ENCODE measurements at regions not wholly inside any gene's neighbourhood (a gene's known extent, or its start where the extent isn't known, plus 50 kb on each side); places are given as distances from the start of the nearest gene placed in this dataset.

GRCh38 chr5:159447116-159447515, 116.8 kb upstream of the IL12B start:
- H3K27ac ChIP-seq (ENCODE audit: low read length): no peak overlapping the region
- no peaks in the 10 kb centered on the region for H3K27me3 ChIP-seq (replicated peaks; ENCODE audit: insufficient read depth, low read length)
- no peak for DNase-seq
- H3K9ac ChIP-seq (ENCODE audit: low read length): no peak overlapping the region
- H3K4me3 ChIP-seq (ENCODE audit: low read length): no peak overlapping the region
- H3K4me1 ChIP-seq (ENCODE audit: low read length): no peaks in the 10 kb centered on the region
- TF ChIP-seq CTCF (IDR thresholded peaks at IDR 0.05; ENCODE audit: low read length) (no peak), EZH2phosphoT487 (IDR thresholded peaks at IDR 0.05; ENCODE audit: low read length) (no peak), EZH2 (optimal IDR thresholded peaks at IDR 0.05; ENCODE audit: low read depth, low read length) (no peak)
- no peak overlapping the region for H2AFZ ChIP-seq (ENCODE audit: low read length)
- no peaks in the 10 kb centered on the region for H3F3A ChIP-seq (ENCODE audit: insufficient read depth, low read length)
- H3K4me2 ChIP-seq (ENCODE audit: low read depth, low read length): no peak overlapping the region
- no peaks in the 10 kb centered on the region for H3K9me3 ChIP-seq (replicated peaks; ENCODE audit: insufficient read depth, low read length)
- no peaks in the 10 kb centered on the region for H3K79me2 ChIP-seq (ENCODE audit: low read length)
- no peaks in the 10 kb centered on the region for H3K9me2 ChIP-seq (replicated peaks; ENCODE audit: insufficient read depth, low read length)
- no peaks in the 10 kb centered on the region for H3K36me3 ChIP-seq (replicated peaks; ENCODE audit: insufficient read depth, low read length)
- no peaks in the 10 kb centered on the region for H4K20me1 ChIP-seq (ENCODE audit: insufficient read depth, low read length)

- no peak for DNase-seq
- no peaks in the 10 kb centered on the region for H3F3A ChIP-seq (ENCODE audit: insufficient read depth, low read length)
- no peaks in the 10 kb centered on the region for H3K36me3 ChIP-seq (replicated peaks; ENCODE audit: insufficient read depth, low read length)
- H3K9me2 ChIP-seq (replicated peaks; ENCODE audit: insufficient read depth, low read length): no peaks in the 10 kb centered on the region
- no peaks in the 10 kb centered on the region for H3K4me1 ChIP-seq (ENCODE audit: low read length)
- TF ChIP-seq EZH2 (optimal IDR thresholded peaks at IDR 0.05; ENCODE audit: low read depth, low read length) (no peak), CTCF (IDR thresholded peaks at IDR 0.05; ENCODE audit: low read length) (no peak), EZH2phosphoT487 (IDR thresholded peaks at IDR 0.05; ENCODE audit: low read length) (no peak)
- H3K79me2 ChIP-seq (ENCODE audit: low read length): no peaks in the 10 kb centered on the region
- no peaks in the 10 kb centered on the region for H3K27me3 ChIP-seq (replicated peaks; ENCODE audit: insufficient read depth, low read length)
- H3K4me3 ChIP-seq (ENCODE audit: low read length): no peak overlapping the region
- no peak overlapping the region for H3K9ac ChIP-seq (ENCODE audit: low read length)
- H3K9me3 ChIP-seq (replicated peaks; ENCODE audit: insufficient read depth, low read length): no peaks in the 10 kb centered on the region
- H3K27ac ChIP-seq (ENCODE audit: low read length): no peak overlapping the region
- no peaks in the 10 kb centered on the region for H4K20me1 ChIP-seq (ENCODE audit: insufficient read depth, low read length)
- H3K4me2 ChIP-seq (ENCODE audit: low read depth, low read length): no peak overlapping the region
- H2AFZ ChIP-seq (ENCODE audit: low read length): no peak overlapping the region
These were observed 118.6 kb upstream of the IL12B start for GRCh38 chr5:159448841-159449407.

DNA sequence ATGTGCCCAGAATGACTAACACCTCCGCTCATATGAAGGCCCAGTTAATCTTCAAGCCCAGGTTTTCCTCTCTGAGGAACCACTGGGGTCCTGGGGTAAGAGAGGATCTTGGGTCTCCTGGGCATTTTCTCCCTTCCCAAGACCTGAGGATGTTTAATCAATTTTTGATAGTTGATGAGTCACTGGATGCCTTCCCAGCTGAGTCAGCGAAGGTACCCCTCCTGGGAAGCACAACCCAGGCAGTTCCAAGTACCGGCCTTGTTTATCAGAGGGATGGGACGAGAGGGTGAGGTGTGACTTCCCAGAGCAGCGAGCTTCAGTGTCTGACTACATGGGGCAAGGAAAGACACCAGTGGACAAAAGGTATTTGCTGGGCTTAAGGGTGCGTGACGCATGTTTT, 119.6 kb upstream of the IL12B start:
- Histone ChIP-seq H3K27me3 (replicated peaks; ENCODE audit: insufficient read depth, low read length) (no peaks in the 10 kb centered on the region), H3F3A (ENCODE audit: insufficient read depth, low read length) (no peaks in the 10 kb centered on the region), H2AFZ (ENCODE audit: low read length) (no peak overlapping the region), H4K20me1 (ENCODE audit: insufficient read depth, low read length) (no peaks in the 10 kb centered on the region), H3K9me2 (replicated peaks; ENCODE audit: insufficient read depth, low read length) (no peaks in the 10 kb centered on the region), H3K36me3 (replicated peaks; ENCODE audit: insufficient read depth, low read length) (no peaks in the 10 kb centered on the region), H3K4me1 (ENCODE audit: low read length) (no peaks in the 10 kb centered on the region), H3K4me3 (ENCODE audit: low read length) (no peak overlapping the region), H3K4me2 (ENCODE audit: low read depth, low read length) (no peak overlapping the region), H3K9ac (ENCODE audit: low read length) (no peak overlapping the region), H3K9me3 (replicated peaks; ENCODE audit: insufficient read depth, low read length) (no peaks in the 10 kb centered on the region), H3K79me2 (ENCODE audit: low read length) (no peaks in the 10 kb centered on the region), H3K27ac (ENCODE audit: low read length) (no peak overlapping the region)
- DNase-seq: no peak
- TF ChIP-seq EZH2phosphoT487 (IDR thresholded peaks at IDR 0.05; ENCODE audit: low read length) (no peak), EZH2 (optimal IDR thresholded peaks at IDR 0.05; ENCODE audit: low read depth, low read length) (no peak), CTCF (IDR thresholded peaks at IDR 0.05; ENCODE audit: low read length) (no peak)
